Choroid plexus epithelial cell (primary cell): ENCODE measurements at regions not wholly inside any gene's neighbourhood (a gene's known extent, or its start where the extent isn't known, plus 50 kb on each side); places are given as distances from the start of the nearest gene placed in this dataset.
"Not testable (repeated sequence)": the region's sequence is repeated elsewhere in the genome, so short reads cannot be mapped to it uniquely, and the experiment has no call there.

Experiments used
- DNase-seq: peaks from one replicate; pipeline ENCODE4 v3.0.0-alpha.2; 2010; ENCODE audit warnings: low read depth
- H3K4me3 ChIP-seq: 2 replicates; pipeline ENCODE4 v1.5.1; 2011; ENCODE audit warnings: low read depth, mild to moderate bottlenecking, control low read depth, low read length, moderate library complexity
- TF ChIP-seq, protein P1 (sequence below): conservative IDR thresholded peaks from 2 replicates; pipeline ENCODE4 v1.5.1; 2011; ENCODE audit warnings: low read depth, mild to moderate bottlenecking, control low read depth, inconsistent platforms, low read length, moderate library complexity

GRCh38 chr15:60172143-60172542, 168.0 kb downstream of the FOXB1 start:
- TF ChIP-seq, protein P1, sequence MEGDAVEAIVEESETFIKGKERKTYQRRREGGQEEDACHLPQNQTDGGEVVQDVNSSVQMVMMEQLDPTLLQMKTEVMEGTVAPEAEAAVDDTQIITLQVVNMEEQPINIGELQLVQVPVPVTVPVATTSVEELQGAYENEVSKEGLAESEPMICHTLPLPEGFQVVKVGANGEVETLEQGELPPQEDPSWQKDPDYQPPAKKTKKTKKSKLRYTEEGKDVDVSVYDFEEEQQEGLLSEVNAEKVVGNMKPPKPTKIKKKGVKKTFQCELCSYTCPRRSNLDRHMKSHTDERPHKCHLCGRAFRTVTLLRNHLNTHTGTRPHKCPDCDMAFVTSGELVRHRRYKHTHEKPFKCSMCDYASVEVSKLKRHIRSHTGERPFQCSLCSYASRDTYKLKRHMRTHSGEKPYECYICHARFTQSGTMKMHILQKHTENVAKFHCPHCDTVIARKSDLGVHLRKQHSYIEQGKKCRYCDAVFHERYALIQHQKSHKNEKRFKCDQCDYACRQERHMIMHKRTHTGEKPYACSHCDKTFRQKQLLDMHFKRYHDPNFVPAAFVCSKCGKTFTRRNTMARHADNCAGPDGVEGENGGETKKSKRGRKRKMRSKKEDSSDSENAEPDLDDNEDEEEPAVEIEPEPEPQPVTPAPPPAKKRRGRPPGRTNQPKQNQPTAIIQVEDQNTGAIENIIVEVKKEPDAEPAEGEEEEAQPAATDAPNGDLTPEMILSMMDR = no peak
- no peak for DNase-seq
- H3K4me3 ChIP-seq = no peak overlapping the region

GRCh38 chr15:60179786-60180391, 175.8 kb downstream of the FOXB1 start:
- peak; percentile 81 for DNase-seq
- H3K4me3 ChIP-seq = no peak overlapping the region
- TF ChIP-seq, protein P1 = peak; percentile 80

GRCh38 chr15:60181957-60182356, 177.8 kb downstream of the FOXB1 start:
- not testable (repeated sequence) for DNase-seq, H3K4me3 ChIP-seq

GRCh38 chr15:60183366-60183765, 179.3 kb downstream of the FOXB1 start:
- no peak for DNase-seq
- H3K4me3 ChIP-seq = no peak overlapping the region
- TF ChIP-seq, protein P1 = no peak

DNA sequence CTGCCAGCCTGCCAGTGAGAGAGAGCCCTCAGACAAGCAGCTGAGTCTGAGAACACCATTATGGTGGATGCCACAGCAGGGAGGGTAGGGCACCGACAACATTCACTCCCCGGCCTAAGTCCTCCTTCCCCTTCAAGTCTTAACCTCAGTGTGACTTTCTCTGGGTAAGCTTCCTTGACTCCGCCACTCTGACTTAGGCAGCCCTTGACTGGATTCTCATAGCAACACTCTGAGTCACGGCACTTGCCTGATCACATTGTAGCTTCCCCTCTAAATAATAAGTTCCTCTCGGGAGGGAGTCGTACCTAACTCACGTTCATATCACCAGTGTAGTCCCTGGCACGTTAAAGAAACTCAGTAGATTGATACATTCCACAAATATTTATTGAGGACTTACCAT, 180.5 kb downstream of the FOXB1 start:
- TF ChIP-seq, protein P1 = no peak
- peak; percentile 12 for DNase-seq
- no peak overlapping the region for H3K4me3 ChIP-seq

GRCh38 chr15:60191016-60191415, 186.9 kb downstream of the FOXB1 start:
- TF ChIP-seq, protein P1 = no peak
- H3K4me3 ChIP-seq = no peak overlapping the region
- DNase-seq = no peak

GRCh38 chr15:60191821-60192220, 187.7 kb downstream of the FOXB1 start:
- TF ChIP-seq, protein P1 = no peak
- H3K4me3 ChIP-seq = no peak overlapping the region
- DNase-seq = no peak
